HEK293 (cell line): ENCODE measurements at regions not wholly inside any gene's neighbourhood (a gene's known extent, or its start where the extent isn't known, plus 50 kb on each side); places are given as distances from the start of the nearest gene placed in this dataset.

Source experiments
- CTCF ChIA-PET: fragments of 350-600 bp; formaldehyde crosslinking; extraction: SDS; loops from one replicate; lab custom pipeline; 2021; ENCODE audit warnings: antibody characterized with exemption; lab: Yijun Ruan, JAX
- POLR2A ChIA-PET: fragments of 300-600 bp; formaldehyde crosslinking; extraction: SDS; loops from one replicate; lab custom pipeline; 2020; ENCODE audit warnings: antibody characterized with exemption, inconsistent platforms; lab: Yijun Ruan, JAX
- H3K27ac ChIP-seq: fragments of 200-500 bp; sonication (Bioruptor generic); 2 replicates; pipeline ENCODE4 v1.5.1; 2014; ENCODE audit warnings: low read depth, low read length, control low read depth, inconsistent platforms; ENCODE audit errors: extremely low read depth
- H3K36me3 ChIP-seq, 2 experiments: fragments of 200-500 bp in 1 of 2; sonication (Bioruptor generic) in 1 of 2; 1 replicate in 1 of 2; 2 replicates in 1 of 2; pipeline ENCODE4 v1.5.1; 2014 to 2017; ENCODE audit warnings: inconsistent platforms in 2 of 2, low read length in 2 of 2; ENCODE audit not compliant: control insufficient read depth in 2 of 2, insufficient read depth in 1 of 2
- H3K4me1 ChIP-seq: fragments of 200-500 bp; sonication (Bioruptor generic); 2 replicates; pipeline ENCODE4 v1.5.1; 2014; ENCODE audit warnings: mild to moderate bottlenecking, low read length, inconsistent platforms; ENCODE audit not compliant: control insufficient read depth, insufficient read depth
- H3K4me3 ChIP-seq: 2 replicates; pipeline ENCODE4 v1.5.1; 2011; ENCODE audit warnings: low read depth, mild to moderate bottlenecking, control low read depth, low read length, moderate library complexity
- H3K9me3 ChIP-seq: fragments of 200-500 bp; sonication (Bioruptor generic); 2 replicates; pipeline ENCODE4 v1.5.1; 2014; ENCODE audit warnings: low read depth, low read length, inconsistent platforms; ENCODE audit not compliant: control insufficient read depth, insufficient read depth
- KLF16 ChIP-seq: fragments of 450-650 bp; formaldehyde crosslinking; IDR thresholded peaks from 2 replicates; pipeline ENCODE4 v1.5.1; 2017; ENCODE audit warnings: missing biosample characterization, missing genetic modification characterization
- MYNN ChIP-seq: fragments of 450-650 bp; formaldehyde crosslinking; IDR thresholded peaks from 2 replicates; pipeline ENCODE4 v1.5.1; 2016; ENCODE audit warnings: missing biosample characterization, missing genetic modification characterization, borderline replicate concordance
- RBAK ChIP-seq: fragments of 450-650 bp; formaldehyde crosslinking; IDR thresholded peaks from 2 replicates; pipeline ENCODE4 v1.5.1; 2016; ENCODE audit warnings: missing biosample characterization, missing genetic modification characterization
- REST ChIP-seq: fragments of 450-650 bp; formaldehyde crosslinking; IDR thresholded peaks from 2 replicates; pipeline ENCODE4 v1.5.1; 2016; ENCODE audit warnings: missing biosample characterization, missing genetic modification characterization
- SCRT2 ChIP-seq: fragments of 450-650 bp; formaldehyde crosslinking; IDR thresholded peaks from 2 replicates; pipeline ENCODE4 v1.5.1; 2016; ENCODE audit warnings: missing biosample characterization, missing genetic modification characterization
- SP7 ChIP-seq: fragments of 450-650 bp; formaldehyde crosslinking; IDR thresholded peaks from 2 replicates; pipeline ENCODE4 v1.5.1; 2016; ENCODE audit warnings: missing biosample characterization, missing genetic modification characterization
- YY1 ChIP-seq: fragments of 450-650 bp; formaldehyde crosslinking; IDR thresholded peaks from 2 replicates; pipeline ENCODE4 v1.5.1; 2018; ENCODE audit warnings: missing biosample characterization, missing genetic modification characterization
- ZBTB1 ChIP-seq: fragments of 450-650 bp; formaldehyde crosslinking; IDR thresholded peaks from 2 replicates; pipeline ENCODE4 v1.5.1; 2016; ENCODE audit warnings: missing biosample characterization, missing genetic modification characterization
- ZNF112 ChIP-seq: fragments of 450-650 bp; formaldehyde crosslinking; IDR thresholded peaks from 2 replicates; pipeline ENCODE4 v1.5.0; 2017; ENCODE audit warnings: missing biosample characterization, missing genetic modification characterization
- ZNF132 ChIP-seq: fragments of 450-650 bp; formaldehyde crosslinking; IDR thresholded peaks from 2 replicates; pipeline ENCODE4 v1.5.1; 2017; ENCODE audit warnings: missing biosample characterization, missing genetic modification characterization, borderline replicate concordance
- ZNF362 ChIP-seq: fragments of 450-650 bp; formaldehyde crosslinking; IDR thresholded peaks from 2 replicates; pipeline ENCODE4 v1.5.1; 2016; ENCODE audit warnings: missing biosample characterization, missing genetic modification characterization
- ZNF391 ChIP-seq: fragments of 450-650 bp; formaldehyde crosslinking; IDR thresholded peaks from 2 replicates; pipeline ENCODE4 v1.5.1; 2016; ENCODE audit warnings: low read depth, missing biosample characterization, missing genetic modification characterization, borderline replicate concordance
- ZNF416 ChIP-seq: fragments of 450-650 bp; formaldehyde crosslinking; IDR thresholded peaks from 2 replicates; pipeline ENCODE4 v1.5.1; 2016; ENCODE audit warnings: missing biosample characterization, missing genetic modification characterization
- ZNF530 ChIP-seq: fragments of 450-650 bp; formaldehyde crosslinking; IDR thresholded peaks from 2 replicates; pipeline ENCODE4 v1.5.1; 2016; ENCODE audit warnings: low read depth, missing biosample characterization, missing genetic modification characterization
- ZNF580 ChIP-seq: fragments of 450-650 bp; formaldehyde crosslinking; IDR thresholded peaks from 2 replicates; pipeline ENCODE4 v1.5.1; 2016; ENCODE audit warnings: missing biosample characterization, missing genetic modification characterization
- ZNF621 ChIP-seq: fragments of 450-650 bp; formaldehyde crosslinking; IDR thresholded peaks from 2 replicates; pipeline ENCODE4 v1.5.1; 2017; ENCODE audit warnings: missing biosample characterization, missing genetic modification characterization
- ZNF830 ChIP-seq: fragments of 450-650 bp; IDR thresholded peaks from 2 replicates; pipeline ENCODE4 v1.5.0; 2018; ENCODE audit warnings: missing biosample characterization, missing genetic modification characterization, low read depth, mild to moderate bottlenecking, moderate library complexity
- ZSCAN30 ChIP-seq: fragments of 450-650 bp; IDR thresholded peaks from 2 replicates; pipeline ENCODE4 v1.5.1; 2018; ENCODE audit warnings: missing biosample characterization, mild to moderate bottlenecking, missing genetic modification characterization, moderate library complexity

- no peak for TF ChIP-seq SCRT2
- no peak for TF ChIP-seq ZNF621 (tag by site-specific recombination)
- TF ChIP-seq MYNN (tag by site-specific recombination), result no peak
- TF ChIP-seq ZNF132, result no peak
- TF ChIP-seq, all 188 proteins: peak for 0
These were observed 114.2 kb downstream of the SOX9 start (continued) for GRCh38 chr17:72234985-72235384.

- H3K4me1 ChIP-seq, result peaks cover 13% of the 10 kb centered on the region
- H3K4me3 ChIP-seq, result no peak overlapping the region
- no peak for TF ChIP-seq ZBTB1 (tag by site-specific recombination)
- TF ChIP-seq RBAK (tag by site-specific recombination), result no peak
- TF ChIP-seq YY1 (tag by site-specific recombination), result no peak
- TF ChIP-seq ZNF830 (tag by site-specific recombination), result no peak
- no peak for TF ChIP-seq SP7 (tag by site-specific recombination)
- TF ChIP-seq REST (tag by site-specific recombination), result no peak
- ChIA-PET CTCF (no interaction called here), POLR2A (no interaction called here)
- H3K9me3 ChIP-seq, result no peaks in the 10 kb centered on the region
- H3K36me3 ChIP-seq, result no peaks in the 10 kb centered on the region
- no peak overlapping the region for H3K27ac ChIP-seq
These were observed 116.3 kb downstream of the SOX9 start for GRCh38 chr17:72236980-72237633.

- ChIA-PET CTCF (no interaction called here), POLR2A (no interaction called here)
- no peak overlapping the region for H3K27ac ChIP-seq
- TF ChIP-seq ZSCAN30 (tag by site-specific recombination) (no peak), ZNF362 (no peak), ZNF112 (tag by site-specific recombination) (no peak), ZNF580 (no peak), ZNF391 (tag by site-specific recombination) (no peak), ZNF416 (no peak), KLF16 (tag by site-specific recombination) (no peak), ZNF530 (tag by site-specific recombination) (no peak)
- TF ChIP-seq, all 188 proteins: peak for 0
- no peaks in the 10 kb centered on the region for H3K36me3 ChIP-seq
- H3K9me3 ChIP-seq, result no peaks in the 10 kb centered on the region
- no peak overlapping the region for H3K4me3 ChIP-seq
- H3K4me1 ChIP-seq, result peaks cover 13% of the 10 kb centered on the region
These were observed 117.4 kb downstream of the SOX9 start for GRCh38 chr17:72238157-72238673.
